ENCODE measurements at regions not wholly inside any gene's neighbourhood (a gene's known extent, or its start where the extent isn't known, plus 50 kb on each side); places are given as distances from the start of the nearest gene placed in this dataset.

GRCh38 chr9:81741103-81741502 is 51.8 kb upstream of the TLE1 start:
- BruUV-seq (replicated peaks): no TSS peak
- H3K27me3 ChIP-seq (replicated peaks; ENCODE audit: insufficient read depth, low read depth, low read length, poor library complexity): no peaks in the 10 kb centered on the region
- no peaks in the 10 kb centered on the region for H3K36me3 ChIP-seq (ENCODE audit: insufficient read depth, low read length, poor library complexity, severe bottlenecking)
- DNase-seq (ENCODE audit: low spot score): no peak
- no peaks in the 10 kb centered on the region for H3K4me1 ChIP-seq (ENCODE audit: insufficient read depth, low read length, poor library complexity, severe bottlenecking)
- no peak overlapping the region for H3K4me3 ChIP-seq (ENCODE audit: low read depth, low read length, poor library complexity, severe bottlenecking)
- ChIA-PET CTCF (no interaction called here), POLR2A (ENCODE audit: low non-redundant PET) (no interaction called here)
- H3K9me3 ChIP-seq (ENCODE audit: low read depth, low read length, poor library complexity, severe bottlenecking): peaks cover 4% of the 10 kb centered on the region
- H3K27ac ChIP-seq (ENCODE audit: low read depth, low read length, poor library complexity, severe bottlenecking): no peak overlapping the region
- intact Hi-C loops (cut with micrococcal nuclease; ENCODE audit: unreplicated experiment): no loop called here
- TF ChIP-seq CTCF (conservative IDR thresholded peaks at IDR 0.05; ENCODE audit: low read depth, low read length) (no peak), EZH2 (IDR thresholded peaks at IDR 0.05; ENCODE audit: borderline replicate concordance, low read depth, low read length, poor library complexity, severe bottlenecking) (no peak)

DNA sequence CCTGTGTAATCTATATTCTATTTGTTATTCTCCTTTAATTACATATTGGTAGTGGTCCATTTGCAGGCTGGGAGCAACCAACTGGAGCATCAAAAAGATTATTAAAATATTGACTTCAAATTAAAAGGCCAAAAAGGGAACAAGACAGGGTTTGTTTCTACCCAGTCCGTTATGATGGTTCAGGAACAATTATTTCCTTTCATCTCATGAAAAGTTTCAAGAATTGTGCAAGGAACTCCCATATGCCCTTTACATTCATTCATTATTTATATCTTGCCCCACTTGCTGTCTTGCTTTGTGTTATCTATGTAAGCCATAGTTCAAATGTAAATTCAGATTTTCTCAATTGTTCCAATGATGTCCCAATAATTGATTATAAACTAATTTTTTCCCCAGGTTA is 58.7 kb upstream of the TLE1 start:
- H3K9me3 ChIP-seq (ENCODE audit: low read depth, low read length, poor library complexity, severe bottlenecking): no peaks in the 10 kb centered on the region
- H3K27me3 ChIP-seq (replicated peaks; ENCODE audit: insufficient read depth, low read depth, low read length, poor library complexity): no peaks in the 10 kb centered on the region
- no peak overlapping the region for H3K4me3 ChIP-seq (ENCODE audit: low read depth, low read length, poor library complexity, severe bottlenecking)
- intact Hi-C loops (cut with micrococcal nuclease; ENCODE audit: unreplicated experiment): no loop called here
- no peak overlapping the region for H3K27ac ChIP-seq (ENCODE audit: low read depth, low read length, poor library complexity, severe bottlenecking)
- no peaks in the 10 kb centered on the region for H3K4me1 ChIP-seq (ENCODE audit: insufficient read depth, low read length, poor library complexity, severe bottlenecking)
- BruUV-seq (replicated peaks): no TSS peak
- no peaks in the 10 kb centered on the region for H3K36me3 ChIP-seq (ENCODE audit: insufficient read depth, low read length, poor library complexity, severe bottlenecking)
- ChIA-PET CTCF (no interaction called here), POLR2A (ENCODE audit: low non-redundant PET) (no interaction called here)
- no peak for DNase-seq (ENCODE audit: low spot score)
- TF ChIP-seq EZH2 (IDR thresholded peaks at IDR 0.05; ENCODE audit: borderline replicate concordance, low read depth, low read length, poor library complexity, severe bottlenecking) (no peak), CTCF (conservative IDR thresholded peaks at IDR 0.05; ENCODE audit: low read depth, low read length) (no peak)

GRCh38 chr9:81753436-81753835 is 64.1 kb upstream of the TLE1 start:
- Histone ChIP-seq H3K27ac (ENCODE audit: low read depth, low read length, poor library complexity, severe bottlenecking) (no peak overlapping the region), H3K4me1 (ENCODE audit: insufficient read depth, low read length, poor library complexity, severe bottlenecking) (no peaks in the 10 kb centered on the region), H3K36me3 (ENCODE audit: insufficient read depth, low read length, poor library complexity, severe bottlenecking) (no peaks in the 10 kb centered on the region), H3K9me3 (ENCODE audit: low read depth, low read length, poor library complexity, severe bottlenecking) (no peaks in the 10 kb centered on the region), H3K27me3 (replicated peaks; ENCODE audit: insufficient read depth, low read depth, low read length, poor library complexity) (no peaks in the 10 kb centered on the region), H3K4me3 (ENCODE audit: low read depth, low read length, poor library complexity, severe bottlenecking) (no peak overlapping the region)
- TF ChIP-seq CTCF (conservative IDR thresholded peaks at IDR 0.05; ENCODE audit: low read depth, low read length): no peak
- TF ChIP-seq EZH2 (IDR thresholded peaks at IDR 0.05; ENCODE audit: borderline replicate concordance, low read depth, low read length, poor library complexity, severe bottlenecking): no peak
- ChIA-PET CTCF (no interaction called here), POLR2A (ENCODE audit: low non-redundant PET) (no interaction called here)
- intact Hi-C loops (cut with micrococcal nuclease; ENCODE audit: unreplicated experiment): no loop called here
- no TSS peak for BruUV-seq (replicated peaks)
- DNase-seq (ENCODE audit: low spot score): no peak
